Upper lobe of left lung (tissue), 4 donors: ENCODE measurements at regions not wholly inside any gene's neighbourhood (a gene's known extent, or its start where the extent isn't known, plus 50 kb on each side); places are given as distances from the start of the nearest gene placed in this dataset.

Experiments
- EP300 ChIP-seq, 4 donors: sonication (generic); formaldehyde crosslinking; IDR thresholded peaks; one replicate each; pipeline ENCODE4 v1.5.1; 2017; ENCODE audit warnings: antibody characterized with exemption in 4 of 4, control low read depth in 2 of 4
- POLR2A ChIP-seq, 4 donors: fragments of 450-650 bp; IDR thresholded peaks; one replicate each; pipeline ENCODE4 v1.5.1; 2016 to 2017; ENCODE audit warnings: antibody characterized with exemption in 4 of 4, mild to moderate bottlenecking in 2 of 4
- POLR2AphosphoS5 ChIP-seq, 2 donors: sonication (generic); formaldehyde crosslinking; IDR thresholded peaks; one replicate each; pipeline ENCODE4 v1.5.1; 2017; ENCODE audit warnings: antibody characterized with exemption in 2 of 2
- TF ChIP-seq, protein P1 (sequence below), 6 experiments: fragments of 450-650 bp in 4 of 6; fragments of 200-600 bp in 2 of 6; sonication (generic) in 2 of 6; IDR thresholded peaks; one replicate each; pipeline ENCODE4 v1.5.1; 2016 to 2019; ENCODE audit warnings: antibody characterized with exemption in 6 of 6

DNA sequence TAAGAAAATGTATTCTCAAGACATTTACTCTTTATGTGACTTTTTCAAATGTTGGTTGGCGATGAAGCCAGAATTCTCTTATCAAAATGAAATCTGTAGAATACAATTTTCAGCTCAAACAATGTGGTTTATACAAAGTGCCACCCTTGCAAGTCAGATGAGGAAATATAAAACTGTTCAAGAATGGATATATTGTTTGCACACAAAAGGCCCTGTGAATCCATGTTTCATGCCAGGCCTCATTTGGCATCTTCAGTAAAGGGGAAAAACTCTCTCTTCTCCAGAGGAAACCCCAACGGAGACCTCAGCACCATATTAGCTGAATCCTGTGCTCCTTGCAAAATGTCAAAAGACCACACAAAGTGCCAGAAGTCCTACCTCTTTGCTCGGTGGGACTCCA lies 310.4 kb downstream of the RRAGC start:
- no peak for TF ChIP-seq POLR2A (IDR thresholded peaks at IDR 0.05)
- TF ChIP-seq, protein P1, sequence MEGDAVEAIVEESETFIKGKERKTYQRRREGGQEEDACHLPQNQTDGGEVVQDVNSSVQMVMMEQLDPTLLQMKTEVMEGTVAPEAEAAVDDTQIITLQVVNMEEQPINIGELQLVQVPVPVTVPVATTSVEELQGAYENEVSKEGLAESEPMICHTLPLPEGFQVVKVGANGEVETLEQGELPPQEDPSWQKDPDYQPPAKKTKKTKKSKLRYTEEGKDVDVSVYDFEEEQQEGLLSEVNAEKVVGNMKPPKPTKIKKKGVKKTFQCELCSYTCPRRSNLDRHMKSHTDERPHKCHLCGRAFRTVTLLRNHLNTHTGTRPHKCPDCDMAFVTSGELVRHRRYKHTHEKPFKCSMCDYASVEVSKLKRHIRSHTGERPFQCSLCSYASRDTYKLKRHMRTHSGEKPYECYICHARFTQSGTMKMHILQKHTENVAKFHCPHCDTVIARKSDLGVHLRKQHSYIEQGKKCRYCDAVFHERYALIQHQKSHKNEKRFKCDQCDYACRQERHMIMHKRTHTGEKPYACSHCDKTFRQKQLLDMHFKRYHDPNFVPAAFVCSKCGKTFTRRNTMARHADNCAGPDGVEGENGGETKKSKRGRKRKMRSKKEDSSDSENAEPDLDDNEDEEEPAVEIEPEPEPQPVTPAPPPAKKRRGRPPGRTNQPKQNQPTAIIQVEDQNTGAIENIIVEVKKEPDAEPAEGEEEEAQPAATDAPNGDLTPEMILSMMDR (IDR thresholded peaks at IDR 0.05): no peak
- no peak for TF ChIP-seq EP300 (IDR thresholded peaks at IDR 0.05)
- no peak for TF ChIP-seq POLR2AphosphoS5 (IDR thresholded peaks at IDR 0.05)
